PFSK-1 (cell line): ENCODE measurements at regions not wholly inside any gene's neighbourhood (a gene's known extent, or its start where the extent isn't known, plus 50 kb on each side); places are given as distances from the start of the nearest gene placed in this dataset.

Experiments used
- FOXP2 ChIP-seq: optimal IDR thresholded peaks from 2 replicates; pipeline ENCODE3; 2011; ENCODE audit warnings: borderline replicate concordance, control low read depth, inconsistent platforms; ENCODE audit not compliant: insufficient read depth; ENCODE audit errors: extremely low read length, extremely low read depth
- POLR2AphosphoS5 ChIP-seq: IDR thresholded peaks from 2 replicates; pipeline ENCODE4 v1.6.1; 2012; ENCODE audit warnings: low read depth, mild to moderate bottlenecking, control low read depth, low read length, moderate library complexity
- SIN3A ChIP-seq: IDR thresholded peaks from 2 replicates; pipeline ENCODE4 v1.6.1; 2012; ENCODE audit warnings: mild to moderate bottlenecking, low read length, moderate library complexity, borderline replicate concordance; ENCODE audit not compliant: insufficient read depth
- TAF1 ChIP-seq: IDR thresholded peaks from 2 replicates; pipeline ENCODE4 v1.6.1; 2012; ENCODE audit warnings: low read length, control low read depth, borderline replicate concordance; ENCODE audit not compliant: insufficient read depth
- TF ChIP-seq, protein P1 (sequence below), 2 experiments: IDR thresholded peaks; 2 replicates each; pipeline versions ENCODE4 v1.6.1 to v1.8.0; 2011 to 2012; ENCODE audit warnings: low read depth in 2 of 2, low read length in 2 of 2, control low read depth in 1 of 2, inconsistent platforms in 1 of 2, mild to moderate bottlenecking in 1 of 2, moderate library complexity in 1 of 2; ENCODE audit not compliant: insufficient read depth in 1 of 2

DNA sequence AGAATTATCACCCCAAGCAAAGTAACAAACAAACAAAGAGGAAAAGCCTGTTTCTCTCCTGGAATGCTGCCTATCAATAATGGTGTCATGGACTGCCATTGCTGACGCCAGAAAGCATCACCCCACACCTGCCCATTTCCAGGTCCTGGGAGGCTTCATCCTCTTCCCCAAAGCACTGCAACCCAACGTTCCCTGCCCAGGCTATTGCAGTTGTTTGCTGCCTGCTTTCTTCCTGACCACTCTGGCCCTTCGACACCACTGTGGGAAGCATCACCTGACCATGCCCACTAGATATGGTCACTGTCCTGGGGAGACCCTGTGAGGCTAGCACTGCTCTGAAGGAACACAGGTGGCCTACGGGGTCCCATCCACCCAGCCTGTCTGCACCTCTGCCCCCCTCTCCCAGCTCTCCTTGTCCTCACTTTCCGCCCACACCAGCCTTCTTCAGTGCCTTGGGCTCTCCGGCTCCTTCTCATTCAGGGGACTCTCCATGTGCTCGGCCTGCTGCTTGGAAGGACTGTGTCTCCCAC lies 439.6 kb downstream of the GLRX3 start:
- TF ChIP-seq, protein P1, sequence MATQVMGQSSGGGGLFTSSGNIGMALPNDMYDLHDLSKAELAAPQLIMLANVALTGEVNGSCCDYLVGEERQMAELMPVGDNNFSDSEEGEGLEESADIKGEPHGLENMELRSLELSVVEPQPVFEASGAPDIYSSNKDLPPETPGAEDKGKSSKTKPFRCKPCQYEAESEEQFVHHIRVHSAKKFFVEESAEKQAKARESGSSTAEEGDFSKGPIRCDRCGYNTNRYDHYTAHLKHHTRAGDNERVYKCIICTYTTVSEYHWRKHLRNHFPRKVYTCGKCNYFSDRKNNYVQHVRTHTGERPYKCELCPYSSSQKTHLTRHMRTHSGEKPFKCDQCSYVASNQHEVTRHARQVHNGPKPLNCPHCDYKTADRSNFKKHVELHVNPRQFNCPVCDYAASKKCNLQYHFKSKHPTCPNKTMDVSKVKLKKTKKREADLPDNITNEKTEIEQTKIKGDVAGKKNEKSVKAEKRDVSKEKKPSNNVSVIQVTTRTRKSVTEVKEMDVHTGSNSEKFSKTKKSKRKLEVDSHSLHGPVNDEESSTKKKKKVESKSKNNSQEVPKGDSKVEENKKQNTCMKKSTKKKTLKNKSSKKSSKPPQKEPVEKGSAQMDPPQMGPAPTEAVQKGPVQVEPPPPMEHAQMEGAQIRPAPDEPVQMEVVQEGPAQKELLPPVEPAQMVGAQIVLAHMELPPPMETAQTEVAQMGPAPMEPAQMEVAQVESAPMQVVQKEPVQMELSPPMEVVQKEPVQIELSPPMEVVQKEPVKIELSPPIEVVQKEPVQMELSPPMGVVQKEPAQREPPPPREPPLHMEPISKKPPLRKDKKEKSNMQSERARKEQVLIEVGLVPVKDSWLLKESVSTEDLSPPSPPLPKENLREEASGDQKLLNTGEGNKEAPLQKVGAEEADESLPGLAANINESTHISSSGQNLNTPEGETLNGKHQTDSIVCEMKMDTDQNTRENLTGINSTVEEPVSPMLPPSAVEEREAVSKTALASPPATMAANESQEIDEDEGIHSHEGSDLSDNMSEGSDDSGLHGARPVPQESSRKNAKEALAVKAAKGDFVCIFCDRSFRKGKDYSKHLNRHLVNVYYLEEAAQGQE (IDR thresholded peaks at IDR 0.05; ENCODE audit: insufficient read depth in 1 of 2, low read depth in 2 of 2, low read length in 2 of 2) = no peak
- TF ChIP-seq SIN3A = no peak
- no peak for TF ChIP-seq FOXP2
- TF ChIP-seq POLR2AphosphoS5 = no peak
- TF ChIP-seq TAF1 = no peak

DNA sequence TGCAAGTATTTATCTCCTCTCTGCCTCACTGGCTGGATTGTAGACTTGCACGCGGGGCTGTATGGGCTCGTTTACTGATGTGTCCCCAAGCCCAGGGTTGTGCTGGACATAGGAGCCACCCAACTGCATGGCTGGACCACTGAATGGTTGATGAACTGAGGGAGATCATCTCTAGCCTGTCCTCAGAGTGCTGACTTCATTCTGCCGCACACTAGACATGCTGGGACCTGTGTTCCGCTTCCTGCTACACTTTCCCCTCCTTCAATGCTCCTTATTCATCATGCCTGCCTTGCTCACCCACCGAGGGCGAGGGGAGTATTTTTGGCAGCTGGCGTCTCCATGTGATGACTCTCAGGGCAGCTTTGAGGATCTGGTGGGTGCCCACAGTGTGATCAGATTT lies 440.2 kb downstream of the GLRX3 start:
- TF ChIP-seq FOXP2 = no peak
- TF ChIP-seq, protein P1 (IDR thresholded peaks at IDR 0.05; ENCODE audit: insufficient read depth in 1 of 2, low read depth in 2 of 2, low read length in 2 of 2) = no peak
- TF ChIP-seq TAF1 = no peak
- TF ChIP-seq SIN3A = no peak
- no peak for TF ChIP-seq POLR2AphosphoS5

DNA sequence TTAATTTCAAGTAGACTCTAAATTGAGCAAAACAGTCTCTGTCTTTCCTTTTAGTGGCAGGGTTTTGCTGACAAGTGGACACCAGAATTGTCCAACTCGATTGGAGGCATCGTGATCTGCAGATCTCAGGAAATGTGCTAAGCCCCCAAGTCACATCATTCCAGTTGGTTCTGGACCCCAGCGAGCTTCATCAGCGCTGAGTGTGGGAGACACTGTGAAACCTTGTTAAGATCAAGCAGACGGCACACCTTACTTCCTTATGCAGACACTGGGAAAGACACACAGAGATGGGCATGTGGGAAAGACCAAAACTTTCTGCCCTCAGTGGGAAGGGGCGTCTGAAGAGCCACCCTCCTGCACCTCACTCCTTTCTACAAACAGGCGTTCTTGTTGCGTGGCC lies 440.8 kb downstream of the GLRX3 start:
- TF ChIP-seq POLR2AphosphoS5 (no peak), SIN3A (no peak), TAF1 (no peak), FOXP2 (no peak)
- TF ChIP-seq, protein P1 (IDR thresholded peaks at IDR 0.05; ENCODE audit: insufficient read depth in 1 of 2, low read depth in 2 of 2, low read length in 2 of 2) = no peak

DNA sequence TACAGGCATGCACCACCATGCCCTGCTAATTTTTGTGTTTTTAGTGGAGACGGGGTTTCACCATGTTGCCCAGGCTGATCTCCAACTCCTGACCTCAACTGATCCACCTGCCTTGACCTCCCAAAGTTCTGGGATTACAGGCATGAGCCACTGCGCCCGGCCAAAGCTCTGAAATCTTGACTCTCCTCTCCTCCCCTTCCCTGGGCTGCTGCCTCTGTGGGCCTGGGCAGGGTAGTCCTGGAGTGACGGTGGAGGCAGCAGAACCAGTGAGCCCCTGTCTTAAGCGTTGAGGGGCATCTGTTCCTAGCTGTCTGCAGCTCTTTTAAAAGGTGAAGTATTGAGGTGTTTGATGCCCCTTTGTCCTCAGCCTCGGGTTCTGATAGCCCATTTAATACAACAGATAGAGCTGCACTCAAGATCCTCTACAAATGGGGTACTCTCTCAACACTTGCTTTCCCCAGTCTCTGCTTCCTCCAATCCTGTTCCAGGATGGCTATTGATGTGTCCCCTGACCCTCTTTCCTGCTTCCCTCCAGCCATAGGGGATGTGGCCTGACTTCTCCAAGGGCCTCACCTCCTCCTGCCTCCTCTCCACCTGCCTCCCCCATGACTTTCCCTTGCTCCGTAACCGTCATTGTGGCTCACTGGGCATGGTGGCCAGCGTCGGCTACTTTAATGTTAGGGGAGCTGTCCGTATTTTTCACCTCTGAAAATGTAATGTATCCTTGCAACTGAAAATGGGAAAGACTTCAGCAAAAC lies 442.5 kb downstream of the GLRX3 start:
- TF ChIP-seq SIN3A (no peak), POLR2AphosphoS5 (no peak), TAF1 (no peak), FOXP2 (no peak)
- TF ChIP-seq, protein P1 (IDR thresholded peaks at IDR 0.05; ENCODE audit: insufficient read depth in 1 of 2, low read depth in 2 of 2, low read length in 2 of 2) = no peak
